ENCODE measurements at regions not wholly inside any gene's neighbourhood (a gene's known extent, or its start where the extent isn't known, plus 50 kb on each side); places are given as distances from the start of the nearest gene placed in this dataset.

DNA sequence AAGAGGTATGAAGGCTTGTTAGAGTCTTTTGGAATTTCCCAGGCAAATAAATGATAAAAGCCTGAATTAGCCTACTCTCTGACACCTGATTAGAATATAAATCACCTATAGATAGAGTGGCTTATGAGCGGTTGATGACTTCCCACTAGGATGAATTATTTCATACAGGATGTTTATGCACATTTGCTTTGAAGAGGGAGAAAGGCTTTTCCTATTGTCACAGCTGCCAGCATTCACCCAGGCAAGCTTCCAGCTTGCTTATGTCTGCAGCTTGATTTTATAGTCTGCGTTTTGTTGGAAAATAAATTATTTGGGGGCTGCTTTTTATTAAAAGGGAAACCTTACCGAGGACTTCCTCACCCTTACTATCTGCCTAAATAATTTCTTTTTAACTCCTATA is 51.3 kb upstream of the EIF2S2 start:
- DNase-seq (ENCODE audit: low spot score): no peak

DNA sequence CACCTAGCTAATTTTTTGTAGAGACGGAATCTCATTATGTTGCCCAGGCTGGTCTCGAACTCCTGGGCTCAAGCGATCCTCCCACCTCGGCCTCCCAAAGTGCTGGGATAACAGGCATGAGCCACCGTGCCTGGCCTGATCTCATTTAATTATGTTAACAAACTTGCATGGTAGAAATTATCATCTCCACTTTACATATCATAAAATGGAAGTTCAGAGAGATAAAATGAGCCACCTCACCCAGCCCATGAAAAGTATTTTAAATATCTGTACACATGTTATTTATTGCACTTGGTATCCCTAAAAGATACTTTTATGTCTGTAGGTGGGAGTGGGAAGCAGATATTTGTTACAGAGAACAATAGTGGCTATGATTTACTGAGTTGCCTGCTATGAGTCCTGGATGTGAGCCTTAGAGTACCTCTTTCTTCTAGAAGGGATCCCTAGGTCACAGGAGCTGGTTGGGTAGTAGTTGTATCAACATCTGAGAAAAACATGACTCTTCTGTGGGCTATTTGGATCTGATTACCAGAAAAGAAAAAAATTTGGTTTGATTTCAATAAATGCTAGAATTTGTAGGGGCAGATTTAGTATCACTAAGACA is 52.4 kb upstream of the EIF2S2 start:
- no peak for DNase-seq (ENCODE audit: low spot score)

DNA sequence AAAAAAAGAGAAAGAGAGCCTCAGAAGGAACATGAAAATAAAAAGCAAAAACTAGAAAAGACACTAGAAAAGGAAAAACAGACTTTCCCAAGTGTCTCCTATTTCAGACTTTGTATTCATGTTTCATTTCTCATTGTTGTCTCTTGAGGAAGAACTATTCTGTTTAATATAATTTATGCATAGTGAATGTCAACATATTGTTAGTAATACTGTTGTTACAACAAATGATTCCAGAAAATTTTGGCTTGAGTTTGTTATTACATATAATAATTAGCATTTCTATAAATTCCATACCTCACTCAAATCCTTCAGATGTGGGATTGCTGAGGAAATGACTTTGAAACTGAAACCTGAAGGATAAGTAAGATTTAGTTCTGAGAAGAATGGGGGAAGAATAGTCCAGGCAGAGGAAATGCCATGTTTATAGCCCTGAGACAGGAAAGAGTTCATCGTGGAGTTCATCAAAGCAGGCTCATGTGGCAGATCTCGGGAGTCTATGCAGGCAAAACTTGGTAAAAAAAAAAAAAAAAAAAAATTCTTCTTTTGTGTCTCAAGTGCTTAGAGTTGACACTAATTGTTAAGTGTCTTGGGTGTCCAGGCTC is 53.1 kb upstream of the EIF2S2 start:
- no peak for DNase-seq (ENCODE audit: low spot score)

DNA sequence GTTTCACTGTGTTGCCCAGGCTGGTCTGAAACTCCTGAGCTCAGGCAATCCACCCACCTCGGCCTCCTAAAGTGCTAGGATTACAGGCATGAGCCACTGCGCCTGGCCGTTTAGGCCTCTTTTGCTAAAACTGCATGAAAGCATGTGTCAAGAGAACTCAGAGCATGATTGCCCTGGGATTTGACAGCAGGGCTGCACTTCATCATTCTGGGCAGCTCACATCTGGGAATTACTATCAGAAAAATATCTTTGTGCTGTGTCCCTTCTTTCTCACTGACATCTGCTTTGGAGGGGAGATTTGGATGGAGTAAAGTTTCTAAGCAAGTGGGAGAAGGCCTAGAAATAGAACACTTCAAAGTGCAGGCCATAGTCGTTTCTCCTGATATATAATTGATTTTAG is 59.6 kb upstream of the EIF2S2 start:
- no peak for DNase-seq (ENCODE audit: low spot score)

DNA sequence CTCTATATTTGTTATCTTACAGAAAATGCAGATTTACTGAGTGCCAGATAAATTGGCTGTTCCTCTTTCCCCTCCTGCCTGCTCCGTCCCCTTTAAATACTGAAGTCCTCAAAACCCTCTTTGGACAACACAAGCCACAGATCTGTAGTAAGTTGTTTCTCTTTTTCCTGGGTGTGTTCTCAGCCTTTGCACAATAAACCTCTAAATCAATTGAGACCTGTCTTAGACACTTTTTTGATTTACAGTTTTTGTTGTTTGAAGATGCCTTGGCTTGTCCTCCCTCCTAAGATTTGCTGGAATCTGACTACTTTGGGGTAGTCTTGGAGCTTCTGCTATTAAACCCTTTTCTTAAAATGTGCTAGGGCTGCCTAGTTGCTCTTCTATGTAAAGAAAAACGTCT is 60.9 kb upstream of the EIF2S2 start:
- DNase-seq (ENCODE audit: low spot score): no peak

DNA sequence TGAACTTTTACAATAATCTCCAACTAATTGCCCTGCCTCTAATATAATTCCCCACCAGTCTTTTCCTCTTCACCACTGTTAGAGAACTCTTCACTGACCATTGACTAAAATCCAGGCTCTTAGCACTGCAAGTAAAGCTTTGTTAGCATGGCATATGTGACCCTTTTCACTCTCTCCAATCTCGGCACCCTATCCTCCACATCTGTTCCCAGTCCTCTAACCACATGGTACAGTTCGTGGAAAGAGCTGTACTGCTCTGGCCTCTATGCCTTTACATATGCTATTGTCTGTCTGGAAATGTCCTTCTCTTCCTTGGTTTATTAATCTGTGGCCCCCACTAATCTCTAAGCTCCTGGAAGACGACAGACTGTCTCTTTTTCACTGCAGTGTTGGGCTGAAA is 63.0 kb upstream of the EIF2S2 start:
- no peak for DNase-seq (ENCODE audit: low spot score)

DNA sequence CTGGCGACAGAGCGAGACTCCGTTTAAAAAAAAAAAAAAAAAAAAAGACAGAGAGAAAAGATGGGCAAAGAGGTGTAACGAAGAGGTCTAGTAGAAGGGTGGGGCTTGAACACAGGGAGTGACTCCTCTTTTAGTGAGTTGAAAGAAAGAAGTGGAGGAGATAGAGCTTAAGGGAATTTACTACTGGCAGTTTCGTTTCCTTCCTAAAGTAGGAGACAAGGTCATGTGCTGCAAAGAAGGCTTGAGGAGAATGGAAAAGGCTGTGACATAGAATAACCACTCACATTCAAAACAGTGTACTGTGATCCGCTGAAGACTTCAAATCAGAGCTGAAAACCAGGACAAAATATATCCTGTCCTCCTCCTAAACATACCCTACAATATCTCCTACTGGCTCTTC is 63.8 kb upstream of the EIF2S2 start:
- no peak for DNase-seq (ENCODE audit: low spot score)

GRCh38 chr20:34177052-34177451 is 64.2 kb upstream of the ASIP start:
- no peak for DNase-seq (ENCODE audit: low spot score)

DNA sequence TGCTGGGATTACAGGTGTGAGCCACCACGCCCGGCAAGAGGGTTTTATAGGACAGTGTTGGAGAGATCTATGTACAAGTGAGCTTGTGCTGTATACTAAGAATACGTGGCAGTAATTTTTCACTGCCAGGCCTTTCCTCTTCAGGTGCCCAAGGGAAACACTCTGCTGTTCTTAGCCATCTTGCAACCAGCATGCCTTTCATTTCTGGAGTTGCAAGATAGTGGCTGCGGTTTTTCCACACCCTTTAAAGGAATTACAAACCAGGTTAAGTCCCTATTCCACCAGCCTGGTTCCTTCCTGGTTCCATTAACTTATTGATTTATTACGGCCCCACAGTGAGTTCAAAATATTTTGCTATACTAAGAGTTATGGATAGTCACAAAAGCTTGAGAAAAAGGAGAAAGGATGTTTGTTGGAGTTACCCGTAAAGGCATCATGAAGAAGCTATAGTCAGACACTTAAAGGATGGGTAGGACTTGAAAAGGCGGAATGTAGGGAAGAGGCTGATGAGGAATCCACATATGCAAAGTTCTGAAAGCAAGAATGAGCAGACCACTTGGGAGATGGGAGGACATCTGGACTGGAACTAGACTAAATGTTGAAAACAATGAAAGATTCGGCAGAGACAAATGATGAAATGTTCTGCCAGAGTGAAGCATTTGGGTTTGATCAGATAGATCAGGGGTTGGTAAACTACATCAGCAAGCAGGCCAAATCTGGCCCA is 61.4 kb upstream of the ASIP start:
- no peak for DNase-seq (ENCODE audit: low spot score)

DNA sequence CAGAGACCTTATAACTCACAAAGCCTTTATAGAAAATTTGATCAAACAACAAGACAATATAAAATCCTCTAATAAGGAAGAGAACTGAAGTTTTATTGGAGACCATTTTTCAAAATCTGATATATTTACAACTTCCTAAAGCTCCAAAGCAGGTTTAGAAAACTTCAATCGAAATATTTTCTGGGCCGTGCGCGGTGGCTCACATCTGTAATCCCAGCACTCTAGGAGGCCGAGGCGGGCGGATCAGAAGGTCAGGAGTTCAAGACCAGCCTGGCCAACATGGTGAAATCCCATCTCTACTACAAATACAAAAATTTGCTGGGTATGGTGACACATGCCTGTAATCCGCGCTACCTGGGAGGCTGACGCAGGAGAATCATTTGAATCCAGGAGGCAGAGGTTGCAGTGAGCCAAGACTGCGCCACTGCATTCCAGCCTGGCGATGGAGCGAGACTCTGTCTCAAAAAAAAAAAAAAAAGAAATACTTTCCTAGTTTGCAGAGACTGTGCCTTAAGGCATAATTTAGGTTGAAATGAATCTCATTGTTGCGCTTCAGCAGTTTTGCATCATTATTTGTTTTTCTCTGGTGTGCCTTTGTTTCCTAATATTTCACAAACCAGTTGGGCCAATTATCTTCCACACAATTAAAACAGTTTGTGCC is 60.6 kb upstream of the ASIP start:
- no peak for DNase-seq (ENCODE audit: low spot score)

GRCh38 chr20:34181484-34181883 is 59.7 kb upstream of the ASIP start:
- DNase-seq (ENCODE audit: low spot score): no peak

DNA sequence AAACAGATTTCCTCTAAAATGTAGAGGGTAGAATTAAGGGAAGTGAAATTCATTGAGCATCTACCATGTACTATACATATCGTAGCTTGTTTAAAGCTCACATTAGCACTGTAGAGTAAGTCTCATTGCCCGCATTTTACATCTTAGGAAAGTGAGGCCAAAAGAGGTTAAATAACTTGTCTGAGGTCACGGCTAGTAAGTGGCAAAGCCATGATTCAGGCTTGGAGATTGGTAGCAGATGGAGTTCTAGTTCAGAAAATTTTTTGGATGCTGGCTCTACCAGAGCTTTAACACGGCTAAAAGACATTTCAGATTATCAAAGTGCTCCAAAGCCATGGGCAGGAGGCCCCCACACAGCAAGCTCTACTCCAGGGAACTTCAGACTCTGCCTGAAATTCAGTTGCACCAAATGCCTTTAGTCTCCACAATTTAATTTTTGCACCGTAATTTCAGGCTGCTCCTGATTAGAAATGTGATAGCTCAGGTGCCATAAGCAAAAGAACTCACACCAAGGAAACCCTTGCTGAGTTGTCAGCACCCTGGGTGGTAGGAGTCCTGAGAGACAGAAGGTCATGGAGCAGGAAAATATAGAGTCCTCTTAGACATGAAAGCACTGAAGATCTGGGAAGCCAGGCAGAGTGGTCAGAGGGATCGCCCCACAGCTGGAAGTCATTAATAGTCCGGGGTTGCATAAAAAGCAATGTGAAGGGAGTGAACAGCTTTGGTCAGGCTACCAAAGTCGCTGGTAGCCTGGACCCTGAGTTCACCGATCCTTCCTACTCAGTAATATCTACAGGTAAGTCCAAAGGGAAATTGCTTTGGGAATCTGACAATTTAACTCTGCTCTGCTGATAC is 55.2 kb upstream of the ASIP start:
- DNase-seq (ENCODE audit: low spot score): no peak

GRCh38 chr20:34189572-34190163 is 51.6 kb upstream of the ASIP start:
- no peak for DNase-seq (ENCODE audit: low spot score)

DNA sequence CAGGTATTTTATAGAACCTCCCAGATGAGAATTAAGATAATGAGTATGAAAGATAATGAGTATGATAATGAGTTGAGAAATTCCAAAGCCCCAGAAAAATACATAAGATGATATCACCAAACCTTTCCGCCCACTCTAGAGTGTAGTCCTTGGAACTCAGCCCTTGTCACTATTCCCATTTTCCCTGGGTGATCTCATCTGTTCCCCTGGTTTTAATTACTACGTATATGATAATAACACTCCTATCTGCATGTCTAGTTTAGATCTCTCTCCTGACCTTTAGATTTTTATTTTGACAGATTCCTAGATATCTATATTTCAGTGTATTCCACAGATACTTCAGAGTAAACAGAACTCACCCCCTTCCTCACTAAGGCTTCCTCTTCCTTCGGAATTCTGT is 51.0 kb upstream of the ASIP start:
- DNase-seq (ENCODE audit: low spot score): no peak

DNA sequence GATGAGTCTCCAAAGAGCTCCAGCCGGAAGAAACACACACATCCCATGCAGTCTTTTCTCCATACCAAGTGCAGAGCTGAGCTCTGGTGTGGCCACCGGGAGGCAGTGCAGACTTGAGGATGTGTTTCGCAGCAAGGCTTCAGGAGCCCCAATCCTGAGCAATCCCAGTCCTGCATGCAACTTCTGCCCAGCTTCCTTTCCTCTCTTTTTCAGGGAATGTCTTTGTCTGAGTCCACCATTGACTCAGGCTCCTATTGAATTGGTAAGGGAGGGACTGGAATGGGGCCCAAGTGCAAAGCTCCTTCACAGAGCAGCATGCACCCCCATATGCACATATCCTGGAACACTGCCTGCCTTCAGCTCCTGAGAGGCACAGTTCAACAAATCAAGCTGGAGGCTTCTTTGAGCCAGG is 50.5 kb upstream of the ASIP start:
- DNase-seq (ENCODE audit: low spot score): peak; percentile 90

Data from AG08396 (cell line).